ENCODE measurements at regions not wholly inside any gene's neighbourhood (a gene's known extent, or its start where the extent isn't known, plus 50 kb on each side); places are given as distances from the start of the nearest gene placed in this dataset.

DNA sequence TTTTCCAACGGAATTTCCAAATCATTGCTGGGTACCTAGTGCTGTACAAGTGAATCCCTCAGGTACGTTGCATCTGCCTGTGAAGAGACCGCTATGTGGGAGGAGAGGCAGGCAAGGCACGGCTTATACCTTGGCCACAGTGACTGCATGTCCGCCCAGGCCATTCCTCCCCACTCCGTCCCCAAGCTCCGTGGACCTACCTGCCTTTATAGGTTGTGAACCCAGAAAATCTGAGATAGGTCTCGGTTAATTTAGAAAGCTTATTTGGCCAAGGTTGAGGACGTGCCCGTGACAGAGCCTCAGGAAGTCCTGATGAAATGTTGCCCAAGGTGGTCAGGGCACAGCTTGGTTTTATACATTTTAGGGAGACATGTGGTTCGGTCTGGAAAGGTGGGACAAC, 218.5 kb upstream of the TSHZ3 start:
- DNase-seq, result no peak

GRCh38 chr19:31568724-31569123, 219.5 kb upstream of the TSHZ3 start:
- no peak for DNase-seq

- no peak for DNase-seq
These were observed 221.5 kb upstream of the TSHZ3 start for GRCh38 chr19:31570718-31571117.

DNA sequence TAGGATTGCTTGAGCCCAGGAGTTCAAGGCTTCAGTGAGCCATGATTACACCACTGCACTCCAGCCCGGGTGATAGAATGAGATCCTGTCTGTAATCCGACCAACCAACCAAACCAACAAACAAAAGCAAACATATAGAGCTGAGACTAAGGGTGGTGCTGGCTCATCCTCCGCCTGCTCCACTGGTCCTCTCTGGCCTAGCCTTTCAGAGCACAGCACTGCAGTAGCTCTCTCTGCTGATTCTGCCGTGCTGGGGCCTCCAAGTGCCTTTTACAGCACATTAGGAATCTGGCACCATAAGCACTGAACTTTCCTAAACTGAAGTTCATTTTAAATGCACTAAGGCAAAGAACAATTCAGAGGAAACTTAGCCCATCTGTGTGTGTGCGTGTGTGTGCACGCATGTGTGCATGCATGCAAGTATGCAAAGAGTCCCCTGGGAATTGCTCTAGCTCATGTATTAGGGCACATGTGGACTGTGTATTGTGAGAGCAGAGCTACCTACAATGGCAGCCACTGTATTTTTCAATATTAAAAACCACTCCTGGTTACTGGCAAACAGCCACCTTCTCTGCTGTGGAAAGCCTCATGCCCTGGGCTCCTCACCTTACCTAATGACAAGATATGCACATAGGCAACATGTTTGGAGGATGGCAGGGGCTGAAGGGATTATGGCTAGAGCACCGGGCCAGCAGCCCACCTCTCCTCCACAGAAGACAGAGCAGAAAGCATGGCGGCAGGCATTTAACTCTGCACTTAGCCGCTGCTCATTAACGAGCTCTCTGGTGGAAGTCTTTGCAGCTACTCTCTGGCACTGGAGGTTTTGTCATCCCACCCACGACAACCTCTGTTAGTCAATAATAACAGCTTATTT, 223.1 kb upstream of the TSHZ3 start:
- no peak for DNase-seq

- DNase-seq, result no peak
These were observed 223.7 kb upstream of the TSHZ3 start for GRCh38 chr19:31572976-31573298.

- no peak for DNase-seq
These were observed 225.2 kb upstream of the TSHZ3 start for GRCh38 chr19:31574251-31574973.

DNA sequence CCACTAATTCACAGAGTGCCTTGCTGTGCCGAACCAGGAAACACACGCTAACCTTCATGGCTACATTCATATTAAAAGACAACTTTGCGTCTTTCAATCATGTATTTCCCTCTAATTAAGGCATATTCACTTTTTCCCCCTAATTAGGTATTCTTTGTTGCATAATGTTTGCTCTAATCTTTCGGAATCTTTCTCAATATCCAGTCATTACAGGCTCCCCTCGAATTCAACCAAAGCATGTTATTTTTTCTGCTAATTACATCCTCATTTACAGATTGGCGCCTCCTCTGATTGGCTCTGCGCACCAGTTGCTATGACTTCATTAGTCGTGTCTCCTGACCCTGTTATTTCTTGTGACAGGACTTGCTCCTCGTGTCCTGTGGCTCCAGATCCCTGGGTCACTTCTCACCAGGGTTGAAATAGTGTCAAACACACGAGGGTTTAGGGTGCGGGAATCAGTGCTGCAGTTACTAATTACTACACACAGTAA, 226.7 kb upstream of the TSHZ3 start:
- no peak for DNase-seq

- no peak for DNase-seq
These were observed 229.1 kb upstream of the TSHZ3 start for GRCh38 chr19:31578326-31578725.

GRCh38 chr19:31583148-31583547, 233.9 kb upstream of the TSHZ3 start:
- no peak for DNase-seq

DNA sequence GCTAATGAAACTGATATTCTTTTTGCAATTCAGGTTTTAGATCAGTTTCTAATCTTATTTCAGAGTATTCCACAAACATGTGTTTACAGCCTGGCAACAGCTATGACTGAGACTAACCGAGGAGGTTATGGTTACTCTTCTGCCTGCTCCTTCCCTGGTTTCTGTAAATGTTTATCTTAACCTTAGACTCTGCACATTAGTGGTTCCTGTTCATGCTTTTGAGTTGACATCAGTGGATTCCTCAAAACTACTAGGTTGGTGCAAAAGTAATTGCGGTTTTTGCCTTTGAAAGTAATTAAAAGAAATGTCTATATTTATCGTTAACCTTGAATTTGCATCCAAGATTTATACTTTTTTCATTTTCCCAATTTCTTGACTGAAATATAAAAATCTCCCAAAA, 237.0 kb upstream of the TSHZ3 start:
- DNase-seq, result no peak

DNA sequence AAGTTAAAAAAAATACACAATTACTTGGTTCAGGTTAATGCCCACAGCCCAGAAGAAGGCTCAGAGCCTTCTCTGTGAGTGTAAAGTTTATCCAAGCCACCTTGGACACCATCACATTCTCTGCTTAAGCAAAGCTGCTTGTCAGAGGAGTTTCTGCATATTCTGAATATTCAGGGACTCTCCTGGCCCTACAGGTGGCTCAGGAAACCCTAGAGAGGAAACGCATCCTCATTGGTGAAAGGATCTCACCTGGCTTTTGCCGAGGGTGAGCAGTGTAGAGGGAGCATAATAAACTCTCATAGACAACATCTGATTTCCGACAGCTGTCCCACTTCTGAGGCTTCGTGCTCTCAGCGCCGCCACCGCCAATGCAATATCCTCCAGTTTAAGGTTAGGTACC, 239.9 kb upstream of the TSHZ3 start:
- DNase-seq, result no peak

DNA sequence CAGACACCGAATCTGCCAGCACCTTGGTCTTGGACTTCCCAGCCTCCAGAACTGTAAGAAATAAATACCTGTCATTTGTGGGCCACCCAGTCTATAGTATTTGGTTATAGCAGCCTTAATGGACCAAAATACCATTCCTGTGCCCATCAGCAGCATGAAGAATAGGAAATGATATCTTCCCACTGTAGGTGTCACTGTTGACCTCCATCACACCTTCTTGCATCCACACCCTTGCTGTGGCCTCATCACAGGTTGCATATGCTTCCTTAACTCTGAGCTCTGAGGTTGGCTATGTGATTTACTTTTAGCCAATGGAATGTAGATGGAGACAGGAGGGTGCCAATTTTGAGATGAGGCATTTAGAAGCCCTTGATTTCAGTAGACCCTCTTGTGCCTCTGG, 242.0 kb upstream of the TSHZ3 start:
- no peak for DNase-seq

GRCh38 chr19:31592456-31592855, 243.2 kb upstream of the TSHZ3 start:
- DNase-seq, result no peak

- DNase-seq, result no peak
These were observed 245.5 kb upstream of the TSHZ3 start for GRCh38 chr19:31594701-31595100.

- no peak for DNase-seq
These were observed 246.3 kb upstream of the TSHZ3 start for GRCh38 chr19:31595521-31595920.

- no peak for DNase-seq
These were observed 247.5 kb upstream of the TSHZ3 start for GRCh38 chr19:31596751-31597150.

- DNase-seq, result no peak
These were observed 248.4 kb upstream of the TSHZ3 start for GRCh38 chr19:31597616-31598015.

DNA sequence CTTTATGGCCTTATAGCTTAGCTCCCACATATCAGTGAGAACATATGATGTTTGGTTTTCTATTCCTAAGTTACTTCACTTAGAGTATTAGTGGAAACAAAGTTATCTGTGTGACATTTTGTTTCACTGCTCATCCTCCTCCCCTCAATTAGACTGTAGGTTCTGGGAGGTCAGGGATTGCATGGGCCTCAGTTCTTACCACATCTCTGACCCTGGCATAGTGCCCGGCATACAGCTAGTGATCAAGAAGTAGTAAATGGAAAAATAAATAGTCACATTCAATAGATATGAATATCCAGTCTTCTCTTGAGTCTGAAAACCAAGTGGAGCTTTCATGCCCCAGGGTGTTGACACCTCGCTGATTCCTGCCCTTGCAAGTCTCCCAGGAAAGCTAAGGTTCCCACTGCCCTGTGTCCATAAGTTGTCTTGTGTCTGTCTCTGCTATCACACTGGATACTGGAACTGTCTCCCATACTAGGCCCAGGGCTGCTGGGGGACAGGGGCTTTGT, 249.5 kb upstream of the TSHZ3 start:
- DNase-seq, result no peak

GRCh38 chr19:31600731-31601295, 251.6 kb upstream of the TSHZ3 start:
- DNase-seq, result no peak

GRCh38 chr19:31601855-31602254, 252.6 kb upstream of the TSHZ3 start:
- no peak for DNase-seq

DNA sequence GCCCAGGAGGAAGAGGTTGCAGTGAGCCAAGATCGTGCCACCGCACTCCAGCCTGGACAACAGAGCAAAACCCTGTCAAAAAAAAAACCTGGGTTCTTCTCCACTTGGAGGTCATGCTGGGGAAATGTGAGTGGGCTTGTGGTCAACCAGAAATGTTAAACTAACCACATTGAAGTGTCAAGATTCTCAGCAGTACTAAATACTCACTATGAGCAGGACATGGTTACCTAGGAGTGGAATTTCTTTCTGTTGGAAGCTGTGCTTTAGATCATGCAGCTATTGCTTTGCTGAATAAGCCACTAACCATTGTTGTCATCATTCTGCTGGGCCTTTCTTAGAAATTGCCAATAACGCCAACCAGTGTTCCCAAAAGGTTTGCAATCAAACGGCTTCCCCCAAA, 253.3 kb upstream of the TSHZ3 start:
- no peak for DNase-seq

GRCh38 chr19:31604493-31605040, 255.3 kb upstream of the TSHZ3 start:
- no peak for DNase-seq

DNA sequence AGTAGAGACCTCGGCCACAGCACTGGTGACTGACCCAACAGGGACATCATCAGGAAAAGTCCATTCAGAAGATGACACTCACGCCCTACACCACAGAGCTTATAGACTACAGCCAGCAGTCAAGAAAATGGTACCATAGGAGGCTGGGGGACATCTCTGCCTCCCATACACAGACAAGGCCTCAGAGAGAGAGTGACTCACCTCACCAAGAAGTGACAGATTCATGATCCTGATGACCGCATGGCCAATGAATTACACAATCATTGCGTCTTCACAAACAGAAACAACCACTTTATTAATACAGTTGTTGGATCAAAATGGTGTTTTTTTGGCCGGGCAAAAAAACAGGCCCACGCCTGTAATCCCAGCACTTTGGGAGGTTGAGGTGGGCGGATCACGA, 260.8 kb upstream of the TSHZ3 start:
- no peak for DNase-seq
